ENCODE measurements at regions not wholly inside any gene's neighbourhood (a gene's known extent, or its start where the extent isn't known, plus 50 kb on each side); places are given as distances from the start of the nearest gene placed in this dataset.

DNA sequence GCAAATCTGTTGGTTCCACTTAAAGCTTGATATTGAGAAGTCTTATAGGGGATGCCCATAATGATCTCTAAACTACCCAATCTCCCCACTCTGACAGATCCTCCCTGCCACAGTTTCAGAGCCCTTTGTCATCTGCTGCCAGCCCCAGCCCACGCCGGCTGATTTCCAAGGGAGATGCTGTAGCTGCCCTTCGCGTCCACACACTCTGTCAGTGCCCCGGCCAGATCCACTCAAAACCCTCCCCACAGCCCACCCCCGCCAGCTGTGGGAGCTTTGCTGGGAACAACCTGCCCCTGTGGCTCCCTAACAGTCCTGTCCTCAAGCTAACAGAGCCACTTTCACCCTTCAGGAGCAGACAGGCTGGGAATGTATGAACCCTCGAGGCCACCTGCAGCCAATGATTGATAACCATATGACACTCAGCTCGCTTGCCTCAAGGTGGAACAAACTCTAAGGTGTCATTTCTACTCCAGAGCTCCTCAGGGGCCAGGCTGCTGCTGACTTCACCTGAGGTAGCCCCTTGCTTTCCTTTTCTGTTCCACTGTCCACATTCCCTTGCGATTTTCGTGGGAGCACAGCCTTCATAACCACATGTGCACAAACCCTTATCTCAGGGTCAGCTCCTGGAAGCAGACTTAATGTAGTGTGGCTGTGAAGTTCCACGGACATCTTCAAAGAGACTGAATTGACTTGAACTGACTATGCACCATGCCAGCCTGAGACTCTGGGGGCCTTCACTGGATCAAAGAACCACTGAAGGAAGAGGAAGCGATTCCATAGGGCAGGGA is 92.6 kb upstream of the LGALSL start:
- no peak for TF ChIP-seq GABPA (IDR thresholded peaks at IDR 0.05; ENCODE audit: low read depth)
- TF ChIP-seq, protein P1, sequence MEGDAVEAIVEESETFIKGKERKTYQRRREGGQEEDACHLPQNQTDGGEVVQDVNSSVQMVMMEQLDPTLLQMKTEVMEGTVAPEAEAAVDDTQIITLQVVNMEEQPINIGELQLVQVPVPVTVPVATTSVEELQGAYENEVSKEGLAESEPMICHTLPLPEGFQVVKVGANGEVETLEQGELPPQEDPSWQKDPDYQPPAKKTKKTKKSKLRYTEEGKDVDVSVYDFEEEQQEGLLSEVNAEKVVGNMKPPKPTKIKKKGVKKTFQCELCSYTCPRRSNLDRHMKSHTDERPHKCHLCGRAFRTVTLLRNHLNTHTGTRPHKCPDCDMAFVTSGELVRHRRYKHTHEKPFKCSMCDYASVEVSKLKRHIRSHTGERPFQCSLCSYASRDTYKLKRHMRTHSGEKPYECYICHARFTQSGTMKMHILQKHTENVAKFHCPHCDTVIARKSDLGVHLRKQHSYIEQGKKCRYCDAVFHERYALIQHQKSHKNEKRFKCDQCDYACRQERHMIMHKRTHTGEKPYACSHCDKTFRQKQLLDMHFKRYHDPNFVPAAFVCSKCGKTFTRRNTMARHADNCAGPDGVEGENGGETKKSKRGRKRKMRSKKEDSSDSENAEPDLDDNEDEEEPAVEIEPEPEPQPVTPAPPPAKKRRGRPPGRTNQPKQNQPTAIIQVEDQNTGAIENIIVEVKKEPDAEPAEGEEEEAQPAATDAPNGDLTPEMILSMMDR (IDR thresholded peaks at IDR 0.05; ENCODE audit: insufficient read depth, low read length) = no peak
- no peak for TF ChIP-seq POLR2AphosphoS5 (IDR thresholded peaks at IDR 0.05; ENCODE audit: low read depth)
- TF ChIP-seq, protein P2, sequence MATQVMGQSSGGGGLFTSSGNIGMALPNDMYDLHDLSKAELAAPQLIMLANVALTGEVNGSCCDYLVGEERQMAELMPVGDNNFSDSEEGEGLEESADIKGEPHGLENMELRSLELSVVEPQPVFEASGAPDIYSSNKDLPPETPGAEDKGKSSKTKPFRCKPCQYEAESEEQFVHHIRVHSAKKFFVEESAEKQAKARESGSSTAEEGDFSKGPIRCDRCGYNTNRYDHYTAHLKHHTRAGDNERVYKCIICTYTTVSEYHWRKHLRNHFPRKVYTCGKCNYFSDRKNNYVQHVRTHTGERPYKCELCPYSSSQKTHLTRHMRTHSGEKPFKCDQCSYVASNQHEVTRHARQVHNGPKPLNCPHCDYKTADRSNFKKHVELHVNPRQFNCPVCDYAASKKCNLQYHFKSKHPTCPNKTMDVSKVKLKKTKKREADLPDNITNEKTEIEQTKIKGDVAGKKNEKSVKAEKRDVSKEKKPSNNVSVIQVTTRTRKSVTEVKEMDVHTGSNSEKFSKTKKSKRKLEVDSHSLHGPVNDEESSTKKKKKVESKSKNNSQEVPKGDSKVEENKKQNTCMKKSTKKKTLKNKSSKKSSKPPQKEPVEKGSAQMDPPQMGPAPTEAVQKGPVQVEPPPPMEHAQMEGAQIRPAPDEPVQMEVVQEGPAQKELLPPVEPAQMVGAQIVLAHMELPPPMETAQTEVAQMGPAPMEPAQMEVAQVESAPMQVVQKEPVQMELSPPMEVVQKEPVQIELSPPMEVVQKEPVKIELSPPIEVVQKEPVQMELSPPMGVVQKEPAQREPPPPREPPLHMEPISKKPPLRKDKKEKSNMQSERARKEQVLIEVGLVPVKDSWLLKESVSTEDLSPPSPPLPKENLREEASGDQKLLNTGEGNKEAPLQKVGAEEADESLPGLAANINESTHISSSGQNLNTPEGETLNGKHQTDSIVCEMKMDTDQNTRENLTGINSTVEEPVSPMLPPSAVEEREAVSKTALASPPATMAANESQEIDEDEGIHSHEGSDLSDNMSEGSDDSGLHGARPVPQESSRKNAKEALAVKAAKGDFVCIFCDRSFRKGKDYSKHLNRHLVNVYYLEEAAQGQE (IDR thresholded peaks at IDR 0.05; ENCODE audit: insufficient replicate concordance, low read depth) = no peak
- no peak for TF ChIP-seq SPI1 (IDR thresholded peaks at IDR 0.05; ENCODE audit: borderline replicate concordance, low read depth)
